ENCODE measurements at regions not wholly inside any gene's neighbourhood (a gene's known extent, or its start where the extent isn't known, plus 50 kb on each side); places are given as distances from the start of the nearest gene placed in this dataset.

- TF ChIP-seq CTCF (IDR thresholded peaks at IDR 0.05; ENCODE audit: low read depth, low read length): no peak
- peak; percentile 76 for TF ChIP-seq MYC (IDR thresholded peaks at IDR 0.05; ENCODE audit: low read depth, low read length)
- TF ChIP-seq POLR2A (IDR thresholded peaks at IDR 0.05; ENCODE audit: extremely low read depth, insufficient read length): no peak
These were observed 260.2 kb upstream of the TRIB2 start for GRCh38 chr2:12456293-12457106.
